SH-SY5Y (cell line): ENCODE measurements at regions not wholly inside any gene's neighbourhood (a gene's known extent, or its start where the extent isn't known, plus 50 kb on each side); places are given as distances from the start of the nearest gene placed in this dataset.

Experiments
- GATA2 ChIP-seq: IDR thresholded peaks from 2 replicates; pipeline ENCODE4 v1.6.1; 2011; ENCODE audit warnings: mild to moderate bottlenecking, low read depth, low read length
- GATA3 ChIP-seq: IDR thresholded peaks from 2 replicates; pipeline ENCODE4 v1.6.1; 2011; ENCODE audit warnings: low read depth, mild to moderate bottlenecking, low read length, moderate library complexity

DNA sequence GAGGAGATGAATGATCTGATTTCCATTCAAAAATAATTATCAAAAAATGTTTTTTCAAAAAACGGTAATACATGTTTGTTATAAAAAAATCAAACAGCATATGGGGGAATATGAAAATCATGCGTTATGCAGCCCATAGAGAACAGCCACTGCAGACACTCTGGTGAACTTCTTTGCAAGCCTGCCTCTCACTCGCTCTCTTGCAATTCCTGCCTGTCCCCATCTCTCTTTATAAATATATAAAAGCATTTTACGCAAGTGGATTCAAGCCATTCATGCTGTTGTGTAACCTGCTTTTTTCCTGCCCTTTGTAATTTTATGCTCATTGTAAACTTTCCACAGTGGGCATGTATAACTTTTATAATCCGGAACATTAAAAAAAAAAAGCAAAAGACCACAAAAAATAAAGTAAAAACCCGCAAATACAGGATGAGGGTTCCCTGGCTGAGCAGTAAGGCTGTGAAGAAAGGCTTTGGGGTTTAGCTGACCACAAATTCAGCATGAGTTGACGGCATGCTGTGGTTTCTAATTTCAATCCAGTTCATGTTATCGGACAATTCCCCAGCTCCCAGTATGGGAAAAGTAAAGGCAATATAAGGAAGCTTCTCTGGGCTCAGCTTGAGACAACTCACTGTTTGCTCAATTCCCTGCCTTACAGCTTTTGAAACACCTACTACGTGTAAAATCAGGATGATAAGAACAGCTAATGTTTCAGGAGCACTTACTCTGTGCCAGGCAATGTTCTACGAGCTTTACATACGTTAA lies 52.8 kb upstream of the ZBTB40 start:
- TF ChIP-seq GATA3, result no peak
- TF ChIP-seq GATA2, result no peak

DNA sequence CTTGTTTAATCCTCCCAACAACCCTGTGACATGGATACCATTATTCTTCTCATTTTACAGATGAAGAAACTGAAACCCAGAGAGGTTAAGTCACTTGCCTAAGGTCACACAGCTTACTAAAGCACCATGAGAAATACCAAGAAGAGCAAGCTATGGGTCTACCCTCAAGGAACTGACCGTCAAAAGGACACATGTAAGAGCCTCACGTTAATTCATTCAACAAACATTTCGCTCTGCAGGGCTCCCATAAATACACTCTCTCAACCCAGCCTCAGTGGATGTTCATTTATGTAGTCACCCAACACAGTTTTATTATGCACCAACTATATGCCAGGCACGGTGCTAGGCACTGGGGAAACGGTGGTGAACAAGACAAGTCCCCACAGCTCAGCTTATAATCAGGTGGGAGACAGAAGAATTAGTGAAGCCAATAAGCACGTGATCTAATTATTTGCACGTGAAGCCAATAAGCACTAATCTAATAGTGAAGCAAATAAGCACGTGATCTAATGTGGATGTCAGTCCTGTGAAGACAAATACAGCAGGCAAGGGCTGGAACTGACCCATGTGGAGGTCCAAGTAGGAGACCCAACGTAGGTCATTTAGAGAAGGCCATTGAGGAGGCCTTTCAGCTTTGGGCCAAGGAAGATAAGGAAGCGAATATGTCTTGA lies 52.1 kb upstream of the ZBTB40 start:
- TF ChIP-seq GATA2 (no peak), GATA3 (no peak)
